ENCODE measurements at regions not wholly inside any gene's neighbourhood (a gene's known extent, or its start where the extent isn't known, plus 50 kb on each side); places are given as distances from the start of the nearest gene placed in this dataset.
A peak's percentile ranks its signal among the peaks of the same experiment; 100 is the strongest.

DNA sequence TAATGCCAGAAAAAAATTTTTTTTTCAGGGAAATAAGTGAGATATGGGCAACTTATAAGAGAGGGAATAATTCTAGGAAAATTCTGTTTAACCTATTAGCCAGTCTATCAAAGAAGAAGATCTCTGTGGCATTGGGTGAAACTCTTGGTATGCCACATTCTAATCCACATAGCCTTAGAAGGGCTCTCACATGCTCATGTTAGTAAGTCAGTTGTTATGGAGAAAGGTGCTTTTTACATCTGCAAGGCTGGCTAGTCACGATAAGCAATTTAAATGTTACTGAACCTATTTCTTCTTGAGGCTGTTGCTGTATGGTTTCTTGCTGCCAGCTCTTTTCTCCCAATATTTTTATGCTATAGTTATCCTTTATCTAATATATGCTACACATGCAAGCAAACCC is 89.9 kb upstream of the MAGI1 start:
- no peak for DNase-seq (ENCODE audit: low spot score)

GRCh38 chr3:66121318-66121717 is 82.6 kb upstream of the MAGI1 start:
- no peak for DNase-seq (ENCODE audit: low spot score)

DNA sequence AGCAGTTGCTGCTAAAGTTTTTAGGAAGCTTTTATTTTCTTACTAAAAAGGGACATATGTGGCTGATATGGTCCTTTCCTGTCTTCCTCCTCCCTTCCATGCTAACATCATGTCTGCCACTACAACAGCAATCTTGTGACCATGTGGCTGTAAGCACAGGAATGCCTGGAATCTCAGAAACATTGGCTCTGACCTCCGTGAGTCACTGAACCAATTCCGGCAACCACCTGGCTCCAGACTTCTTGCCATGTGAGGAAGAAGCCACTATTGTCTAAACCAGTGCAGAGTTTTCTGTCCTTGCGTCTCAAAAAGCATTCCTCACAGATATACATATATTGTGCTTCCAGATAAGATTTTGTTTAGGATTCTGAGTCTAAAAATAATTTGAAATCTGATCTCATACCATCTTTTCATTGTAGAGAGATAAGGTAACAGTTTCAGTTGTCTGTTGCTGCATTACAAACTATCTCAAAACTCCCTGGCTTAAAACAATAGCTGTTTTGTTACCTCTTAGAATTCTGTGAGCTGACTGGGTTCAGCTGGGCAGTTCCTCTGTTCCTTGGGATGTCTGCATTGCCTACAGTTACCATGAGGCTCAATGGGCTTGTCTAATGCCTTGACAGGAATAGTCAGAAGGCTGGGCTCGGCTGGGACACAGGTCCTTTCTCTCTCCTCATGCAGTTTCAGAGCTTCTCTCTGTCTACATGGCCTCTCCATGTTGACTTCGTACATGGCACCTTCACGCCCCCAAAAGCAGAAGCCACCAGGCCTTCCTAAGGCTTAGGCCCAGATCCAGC is 77.3 kb upstream of the MAGI1 start:
- peak; percentile 39 for DNase-seq (ENCODE audit: low spot score)

GRCh38 chr3:66113542-66113941 is 74.8 kb upstream of the MAGI1 start:
- DNase-seq (ENCODE audit: low spot score) = no peak

GRCh38 chr3:66110840-66111239 is 72.1 kb upstream of the MAGI1 start:
- no peak for DNase-seq (ENCODE audit: low spot score)

DNA sequence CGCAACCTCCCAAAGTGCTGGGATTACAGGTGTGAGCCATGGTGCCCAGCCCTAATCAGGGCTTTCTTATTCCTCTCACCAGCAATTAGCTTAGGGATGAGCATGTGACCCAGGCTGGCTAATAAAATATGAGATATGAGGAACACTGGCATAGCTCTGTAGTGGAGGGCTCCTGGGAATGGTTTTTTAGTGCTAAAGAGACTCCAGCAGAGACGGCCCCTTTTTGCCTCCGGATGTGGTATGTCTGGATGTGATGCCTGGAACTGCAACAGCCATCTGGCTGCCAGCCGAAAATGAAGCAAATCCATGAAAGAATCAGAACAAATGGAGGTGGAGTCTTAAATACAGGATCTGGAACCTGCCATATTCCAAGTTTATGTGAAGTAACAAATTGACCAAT is 69.1 kb upstream of the MAGI1 start:
- DNase-seq (ENCODE audit: low spot score) = no peak

DNA sequence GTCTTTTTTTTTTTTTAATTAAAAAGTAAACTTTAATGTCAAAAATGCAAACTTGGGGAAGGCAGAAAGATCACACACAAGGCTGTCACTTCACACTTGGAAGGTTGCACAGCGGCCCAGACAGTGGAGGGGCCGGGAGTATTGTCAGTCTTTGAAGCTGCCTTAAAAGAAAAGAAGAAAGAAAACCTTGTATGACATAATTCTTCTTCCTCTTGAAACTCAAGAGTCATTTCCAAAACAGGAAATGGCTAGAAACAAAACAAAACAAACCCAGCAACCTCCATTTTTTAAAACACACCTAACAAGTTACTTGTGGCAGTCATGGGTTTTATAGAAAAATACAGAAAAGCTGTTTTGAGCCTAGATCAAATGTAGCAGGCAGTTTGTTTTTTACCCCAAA is 68.1 kb upstream of the MAGI1 start:
- no peak for DNase-seq (ENCODE audit: low spot score)

GRCh38 chr3:66104535-66104934 is 65.8 kb upstream of the MAGI1 start:
- DNase-seq (ENCODE audit: low spot score) = no peak

DNA sequence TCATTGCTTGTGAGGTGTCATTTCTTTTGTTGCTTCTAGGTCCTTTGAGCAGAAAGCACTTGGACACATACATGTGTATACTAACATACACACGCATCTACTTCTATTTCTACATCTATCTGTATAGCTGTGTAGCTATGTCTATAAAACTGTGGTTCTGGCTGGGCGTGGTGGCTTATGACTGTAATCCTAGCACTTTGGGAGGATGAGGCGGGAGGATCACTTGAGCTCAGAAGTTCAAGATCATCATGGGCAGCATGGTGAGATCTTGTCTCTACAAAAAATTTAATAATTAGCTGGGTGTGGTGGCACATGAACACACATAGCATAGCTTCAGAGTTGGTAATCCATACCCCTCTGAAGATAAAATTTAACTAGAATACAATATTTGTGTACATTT is 65.0 kb upstream of the MAGI1 start:
- no peak for DNase-seq (ENCODE audit: low spot score)

DNA sequence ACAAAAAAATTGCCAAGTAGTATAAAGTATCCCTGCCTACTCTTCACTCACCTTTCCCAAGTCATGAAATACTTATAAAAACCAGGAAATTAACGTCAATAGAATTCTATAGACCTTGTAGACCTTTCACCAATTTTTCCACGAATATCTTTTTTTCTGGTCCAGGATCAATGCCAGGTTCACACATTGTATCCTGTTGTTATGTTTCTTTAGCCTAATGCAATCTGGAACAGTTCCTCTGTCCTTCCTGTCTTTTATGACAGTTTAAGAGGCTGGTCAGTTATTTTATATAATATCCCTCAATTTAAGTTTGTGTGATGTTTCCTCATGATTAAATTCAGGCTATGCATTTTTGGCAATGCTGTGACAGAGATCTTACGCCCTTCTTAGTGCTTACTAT is 63.2 kb upstream of the MAGI1 start:
- DNase-seq (ENCODE audit: low spot score) = no peak

DNA sequence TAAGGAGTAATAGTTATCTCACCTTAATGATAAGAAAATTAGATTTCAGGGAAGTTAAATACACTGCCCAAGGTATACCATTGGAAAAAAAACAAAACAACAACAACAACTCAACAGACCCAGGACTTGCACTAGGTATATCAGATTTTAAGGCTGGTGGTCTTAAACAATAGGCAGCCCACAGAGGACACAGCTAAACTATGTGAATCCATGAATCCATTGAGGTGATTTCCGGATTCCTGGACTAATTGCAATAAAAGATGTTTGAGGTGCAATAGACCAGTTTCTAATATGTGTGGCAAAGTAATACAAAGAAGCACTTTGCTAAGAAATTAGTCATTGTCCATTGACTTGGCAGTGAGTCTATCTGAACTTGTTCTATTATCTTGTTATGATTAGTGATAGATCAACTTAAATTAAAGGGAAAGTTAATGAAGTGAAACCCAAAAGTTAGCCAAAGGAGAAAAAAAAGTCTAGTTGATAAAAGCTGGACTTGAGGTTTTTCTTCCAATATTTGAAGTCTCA is 60.9 kb upstream of the MAGI1 start:
- no peak for DNase-seq (ENCODE audit: low spot score)

- DNase-seq (ENCODE audit: low spot score) = no peak
Observed at GRCh38 chr3:66098436-66098835, 59.7 kb upstream of the MAGI1 start.

GRCh38 chr3:66097647-66098046 is 58.9 kb upstream of the MAGI1 start:
- DNase-seq (ENCODE audit: low spot score) = no peak

- no peak for DNase-seq (ENCODE audit: low spot score)
Observed at GRCh38 chr3:66095295-66096001, 56.7 kb upstream of the MAGI1 start.

GRCh38 chr3:66093981-66094380 is 55.3 kb upstream of the MAGI1 start:
- no peak for DNase-seq (ENCODE audit: low spot score)

GRCh38 chr3:66092175-66092995 is 53.7 kb upstream of the MAGI1 start:
- DNase-seq (ENCODE audit: low spot score) = no peak

All from LoVo (cell line).